ENCODE measurements at regions not wholly inside any gene's neighbourhood (a gene's known extent, or its start where the extent isn't known, plus 50 kb on each side); places are given as distances from the start of the nearest gene placed in this dataset.

GRCh38 chr3:162742159-162742717, 1245.6 kb downstream of the OTOL1 start:
- ATAC-seq (no peak), DNase-seq (no peak)
- Histone ChIP-seq H3K4me3 (ENCODE audit: low read length) (no peak overlapping the region), H3F3A (ENCODE audit: low read length, unreplicated experiment) (no peaks in the 10 kb centered on the region), H3K27me3 (ENCODE audit: low read length) (no peaks in the 10 kb centered on the region), H4K20me1 (ENCODE audit: low read length) (no peaks in the 10 kb centered on the region), H3K4me2 (ENCODE audit: low read length) (no peak overlapping the region), H2AFZ (ENCODE audit: low read length) (no peak overlapping the region), H3K27ac (ENCODE audit: low read length) (no peak overlapping the region), H3K9me2 (replicated peaks; ENCODE audit: low read length) (no peaks in the 10 kb centered on the region), H3K9ac (ENCODE audit: low read length) (no peak overlapping the region), H3K9me3 (ENCODE audit: low read length) (no peaks in the 10 kb centered on the region), H3K4me1 (ENCODE audit: insufficient read depth, low read length) (peaks cover 4% of the 10 kb centered on the region; the same call in 1 of the 2 replicates), H3K79me2 (ENCODE audit: low read length) (no peaks in the 10 kb centered on the region), H3K36me3 (ENCODE audit: low read depth, low read length) (no peaks in the 10 kb centered on the region)
- ChIA-PET CTCF (no interaction called here), POLR2A (ENCODE audit: unreplicated experiment) (no interaction called here)
- TF ChIP-seq EZH2 (IDR thresholded peaks at IDR 0.05; ENCODE audit: low read length, unreplicated experiment): no peak
- no peak for TF ChIP-seq CTCF (conservative IDR thresholded peaks at IDR 0.05; ENCODE audit: low read depth, low read length)
- no peak for TF ChIP-seq EZH2phosphoT487 (IDR thresholded peaks at IDR 0.05; ENCODE audit: borderline replicate concordance, low read length)
- BruUV-seq (replicated peaks): no TSS peak
- intact Hi-C loops (cut with micrococcal nuclease): no loop called here

GRCh38 chr3:162743091-162743490, 1246.5 kb downstream of the OTOL1 start:
- H3K9me2 ChIP-seq (replicated peaks; ENCODE audit: low read length): no peaks in the 10 kb centered on the region
- H3K27ac ChIP-seq (ENCODE audit: low read length): no peak overlapping the region
- no peaks in the 10 kb centered on the region for H3F3A ChIP-seq (ENCODE audit: low read length, unreplicated experiment)
- no peak for TF ChIP-seq EZH2phosphoT487 (IDR thresholded peaks at IDR 0.05; ENCODE audit: borderline replicate concordance, low read length)
- ChIA-PET CTCF (no interaction called here), POLR2A (ENCODE audit: unreplicated experiment) (no interaction called here)
- intact Hi-C loops (cut with micrococcal nuclease): no loop called here
- H3K4me3 ChIP-seq (ENCODE audit: low read length): no peak overlapping the region
- H3K4me2 ChIP-seq (ENCODE audit: low read length): no peak overlapping the region
- ATAC-seq: no peak
- H2AFZ ChIP-seq (ENCODE audit: low read length): no peak overlapping the region
- H3K9me3 ChIP-seq (ENCODE audit: low read length): no peaks in the 10 kb centered on the region
- DNase-seq: no peak
- H4K20me1 ChIP-seq (ENCODE audit: low read length): no peaks in the 10 kb centered on the region
- H3K36me3 ChIP-seq (ENCODE audit: low read depth, low read length): no peaks in the 10 kb centered on the region
- no peak overlapping the region for H3K9ac ChIP-seq (ENCODE audit: low read length)
- H3K4me1 ChIP-seq (ENCODE audit: insufficient read depth, low read length): peaks cover 3% of the 10 kb centered on the region; the same call in 1 of the 2 replicates
- no peaks in the 10 kb centered on the region for H3K27me3 ChIP-seq (ENCODE audit: low read length)
- BruUV-seq (replicated peaks): no TSS peak
- H3K79me2 ChIP-seq (ENCODE audit: low read length): no peaks in the 10 kb centered on the region

GRCh38 chr3:162760789-162761188, 1264.2 kb downstream of the OTOL1 start:
- no peak overlapping the region for H2AFZ ChIP-seq (ENCODE audit: low read length)
- no peak overlapping the region for H3K4me2 ChIP-seq (ENCODE audit: low read length)
- intact Hi-C loops (cut with micrococcal nuclease): no loop called here
- H3K9me2 ChIP-seq (replicated peaks; ENCODE audit: low read length): no peaks in the 10 kb centered on the region
- H3K27ac ChIP-seq (ENCODE audit: low read length): no peak overlapping the region
- CTCF ChIA-PET: no interaction called here
- no TSS peak for BruUV-seq (replicated peaks)
- H3F3A ChIP-seq (ENCODE audit: low read length, unreplicated experiment): no peaks in the 10 kb centered on the region
- no peaks in the 10 kb centered on the region for H3K79me2 ChIP-seq (ENCODE audit: low read length)
- H3K4me3 ChIP-seq (ENCODE audit: low read length): no peak overlapping the region
- H4K20me1 ChIP-seq (ENCODE audit: low read length): no peaks in the 10 kb centered on the region
- no peak for TF ChIP-seq CTCF (conservative IDR thresholded peaks at IDR 0.05; ENCODE audit: low read depth, low read length)
- no peak for TF ChIP-seq EZH2phosphoT487 (IDR thresholded peaks at IDR 0.05; ENCODE audit: borderline replicate concordance, low read length)
- no peak for TF ChIP-seq EZH2 (IDR thresholded peaks at IDR 0.05; ENCODE audit: low read length, unreplicated experiment)
- DNase-seq (no peak), ATAC-seq (no peak)
- H3K9ac ChIP-seq (ENCODE audit: low read length): no peak overlapping the region
- H3K9me3 ChIP-seq (ENCODE audit: low read length): no peaks in the 10 kb centered on the region
- H3K4me1 ChIP-seq (ENCODE audit: insufficient read depth, low read length): no peaks in the 10 kb centered on the region
- no peaks in the 10 kb centered on the region for H3K36me3 ChIP-seq (ENCODE audit: low read depth, low read length)
- no peaks in the 10 kb centered on the region for H3K27me3 ChIP-seq (ENCODE audit: low read length)
- POLR2A ChIA-PET (ENCODE audit: unreplicated experiment): no interaction called here
